K562 (cell line): ENCODE measurements at regions not wholly inside any gene's neighbourhood (a gene's known extent, or its start where the extent isn't known, plus 50 kb on each side); places are given as distances from the start of the nearest gene placed in this dataset.

Experiments
- ATAC-seq: fragments of 200-7000 bp; cut with Tn5 transposase; 3 replicates; pipeline ENCODE4 v1.9.1; 2020; ENCODE audit warnings: moderate library complexity
- BruUV-seq: library from RNA; stranded (reverse); fragments of 400-500 nt; replicated peaks from 2 replicates; lab custom pipeline; 2021; lab: Mats Ljungman, UMichigan
- CTCF ChIA-PET: fragments of 300-600 bp; formaldehyde crosslinking; extraction: SDS; loops from one replicate; lab custom pipeline; 2021; ENCODE audit warnings: low intra/inter-chr PET ratio; lab: Yijun Ruan, JAX
- POLR2A ChIA-PET: fragments of 300-600, 350-650 bp; sonication (Branson Sonifier 250); formaldehyde crosslinking; extraction: SDS; loops from one replicate; lab custom pipeline; 2021; ENCODE audit warnings: antibody characterized with exemption, inconsistent platforms; lab: Yijun Ruan, JAX
- DNase-seq, 4 experiments: peaks; one replicate each; pipeline versions ENCODE4 v3.0.0 to v3.0.0-alpha.2; 2011 to 2018; ENCODE audit warnings: low spot score in 3 of 4, mixed read lengths in 3 of 4; ENCODE audit errors: extremely low read depth in 1 of 4
- FAIRE-seq: peaks from 2 replicates; lab custom pipeline; 2011; peaks lifted over from hg19 to GRCh38; lab: Jason Lieb, UNC
- H2AFZ ChIP-seq: 2 replicates; pipeline ENCODE4 v1.6.0; 2011; ENCODE audit warnings: low read depth, low read length, control low read depth, inconsistent platforms
- H3K27ac ChIP-seq: fragments of 200-600 bp; 3 replicates; pipeline ENCODE4 v1.8.0; 2011; ENCODE audit warnings: low read depth, mild to moderate bottlenecking, control low read depth, inconsistent platforms, low read length, moderate library complexity, mixed read lengths; ENCODE audit errors: extremely low read depth
- H3K27me3 ChIP-seq, 2 experiments: fragments of 300-600 bp in 1 of 2; 2 replicates in 1 of 2; 3 replicates in 1 of 2; pipeline versions ENCODE4 v1.6.0 to v1.8.0; 2011; ENCODE audit warnings: inconsistent platforms in 2 of 2, low read length in 2 of 2, mild to moderate bottlenecking in 1 of 2, mixed read lengths in 1 of 2, moderate library complexity in 1 of 2; ENCODE audit not compliant: control insufficient read depth in 2 of 2, insufficient read depth in 2 of 2
- H3K36me3 ChIP-seq: fragments of 300-600 bp; 3 replicates; pipeline ENCODE4 v1.8.0; 2011; ENCODE audit warnings: mild to moderate bottlenecking, low read length, inconsistent platforms; ENCODE audit not compliant: control insufficient read depth, insufficient read depth
- H3K4me1 ChIP-seq, 2 experiments: fragments of 200-600 bp in 1 of 2; replicated peaks in 1 of 2; 2 replicates in 1 of 2; 3 replicates in 1 of 2; pipeline versions ENCODE4 v1.5.1 to v1.8.0; 2011; ENCODE audit warnings: inconsistent platforms in 2 of 2, low read length in 2 of 2, mild to moderate bottlenecking in 1 of 2, mixed read lengths in 1 of 2, moderate library complexity in 1 of 2; ENCODE audit not compliant: control insufficient read depth in 2 of 2, insufficient read depth in 2 of 2
- H3K4me2 ChIP-seq: 2 replicates; pipeline ENCODE4 v1.6.1; 2011; ENCODE audit warnings: low read length, control low read depth, inconsistent platforms, mixed read lengths; ENCODE audit not compliant: insufficient read depth
- H3K4me3 ChIP-seq: fragments of 200-600 bp; sonication (generic), shearing (Covaris generic); 2 replicates; pipeline ENCODE4 v1.5.1; 2016; ENCODE audit warnings: control low read depth, inconsistent platforms
- H3K79me2 ChIP-seq: fragments of 200-600 bp; 3 replicates; pipeline ENCODE4 v1.8.0; 2011; ENCODE audit warnings: low read length, inconsistent platforms; ENCODE audit not compliant: control insufficient read depth, insufficient read depth
- H3K9ac ChIP-seq, 2 experiments: 2 replicates each; pipeline versions ENCODE4 v1.6.0 to v1.6.1; 2011; ENCODE audit warnings: low read depth in 2 of 2, low read length in 2 of 2, control low read depth in 1 of 2, inconsistent platforms in 1 of 2, mild to moderate bottlenecking in 1 of 2, mixed read lengths in 1 of 2; ENCODE audit not compliant: insufficient read depth in 1 of 2
- H3K9me1 ChIP-seq: one replicate; pipeline ENCODE4 v1.6.0; 2011; ENCODE audit warnings: inconsistent platforms, mild to moderate bottlenecking, low read length, moderate library complexity; ENCODE audit not compliant: control insufficient read depth, insufficient read depth
- H3K9me3 ChIP-seq: replicated peaks from 2 replicates; pipeline ENCODE4 v1.5.1; 2011; ENCODE audit warnings: low read depth, low read length, inconsistent platforms; ENCODE audit not compliant: control insufficient read depth, insufficient read depth
- H4K20me1 ChIP-seq: replicated peaks from 2 replicates; pipeline ENCODE4 v1.6.1; 2011; ENCODE audit warnings: low read length, inconsistent platforms, mixed read lengths; ENCODE audit not compliant: control insufficient read depth, insufficient read depth
- ARHGAP35 ChIP-seq: fragments of 450-650 bp; IDR thresholded peaks from 2 replicates; pipeline ENCODE4 v1.6.1; 2018; ENCODE audit not compliant: partially characterized antibody
- BCL6 ChIP-seq: fragments of 250-450 bp; sonication (Bioruptor Pico); IDR thresholded peaks from 2 replicates; pipeline ENCODE4 v1.4.0; 2020
- GATAD2B ChIP-seq: fragments of 450-650 bp; IDR thresholded peaks from 2 replicates; pipeline ENCODE4 v1.6.1; 2017; ENCODE audit warnings: mild to moderate bottlenecking, borderline replicate concordance
- HCFC1 ChIP-seq: IDR thresholded peaks from 2 replicates; pipeline ENCODE4 v1.6.1; 2012; ENCODE audit warnings: low read depth, low read length, improper control_type of control experiment
- PHF20 ChIP-seq: fragments of 450-650 bp; IDR thresholded peaks from 2 replicates; pipeline ENCODE4 v1.6.1; 2018; ENCODE audit not compliant: partially characterized antibody
- PTBP1 ChIP-seq: fragments of 200-400 bp; formaldehyde crosslinking; IDR thresholded peaks from 2 replicates; pipeline ENCODE4 v1.6.1; 2017; ENCODE audit warnings: low read depth, low read length
- TARDBP ChIP-seq: fragments of 450-650 bp; IDR thresholded peaks from 2 replicates; pipeline ENCODE4 v1.6.1; 2016
- TCF7L2 ChIP-seq: fragments of 150-350 bp; IDR thresholded peaks from 2 replicates; pipeline ENCODE4 v1.6.1; 2016; ENCODE audit warnings: low read depth, mild to moderate bottlenecking, low read length, moderate library complexity
- ZFP1 ChIP-seq: fragments of 450-650 bp; formaldehyde crosslinking; IDR thresholded peaks from 2 replicates; pipeline ENCODE4 v1.4.0; 2020; ENCODE audit warnings: mild to moderate bottlenecking, mixed read lengths
- ZNF347 ChIP-seq: fragments of 450-650 bp; formaldehyde crosslinking; IDR thresholded peaks from 2 replicates; pipeline ENCODE4 v1.4.0; 2020; ENCODE audit warnings: low read depth, mild to moderate bottlenecking, moderate library complexity
- ZNF518B ChIP-seq: fragments of 250-450 bp; sonication (Bioruptor Pico); IDR thresholded peaks from 2 replicates; pipeline ENCODE4 v1.5.0; 2021; ENCODE audit warnings: mild to moderate bottlenecking, moderate library complexity
- WGBS: fragments of 100-300 bp; shearing (Covaris generic); methylation state at CpG from one replicate; pipeline ENCODE4 v1.1.6; 2016; ENCODE audit warnings: low coverage, mixed read lengths; ENCODE audit not compliant: insufficient coverage; ENCODE audit errors: missing lambda C conversion rate; 5-methylcytosine and 5-hydroxymethylcytosine counted together
- in situ Hi-C: fragments of 300-500 bp; cut with MboI; formaldehyde crosslinking; loops from 4 replicates; pipeline ENCODE4 v1.15.0; 2018; ENCODE audit warnings: inconsistent platforms, mixed read lengths
- intact Hi-C: fragments of 100-400 bp; cut with micrococcal nuclease; formaldehyde crosslinking; loops from 2 replicates; pipeline ENCODE4 v1.14.2; 2022
- TF ChIP-seq, protein P1 (sequence below): IDR thresholded peaks from 2 replicates; pipeline ENCODE4 v1.6.1; 2011; ENCODE audit warnings: borderline replicate concordance, low read depth, mild to moderate bottlenecking, moderate library complexity, low read length; ENCODE audit not compliant: insufficient read depth, poor library complexity, severe bottlenecking
- TF ChIP-seq, protein P2 (sequence below): fragments of 450-650 bp; IDR thresholded peaks from 2 replicates; pipeline ENCODE4 v1.6.1; 2016; ENCODE audit warnings: missing biosample characterization, missing genetic modification characterization
- TF ChIP-seq, protein P3 (sequence below): fragments of 250-450 bp; sonication (Bioruptor Pico); IDR thresholded peaks from 2 replicates; pipeline ENCODE4 v1.4.0; 2020; ENCODE audit warnings: mild to moderate bottlenecking, moderate library complexity, borderline replicate concordance

DNA sequence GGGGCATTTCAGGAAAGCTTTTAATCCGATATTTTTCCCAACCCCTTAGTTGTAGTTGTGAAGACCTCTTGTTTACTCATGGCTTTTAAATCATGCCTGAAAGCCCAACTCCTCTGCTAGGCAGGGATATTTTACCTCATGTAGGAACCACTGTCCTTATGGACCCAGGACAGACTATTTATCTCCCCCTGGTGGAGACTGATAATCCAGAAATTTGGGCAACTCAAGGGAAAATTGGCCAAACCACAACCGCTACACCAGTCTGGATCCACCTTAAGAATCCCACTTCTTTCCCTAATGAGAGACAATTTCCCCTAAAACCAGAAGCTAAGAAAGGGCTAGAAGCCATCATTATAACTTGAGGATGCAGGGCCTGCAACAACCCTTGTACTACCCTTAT, 248.1 kb upstream of the STAC start:
- FAIRE-seq (no peak), ATAC-seq (no peak), DNase-seq (no peak)
- no TSS peak for BruUV-seq
- peaks cover 2% of the 10 kb centered on the region; the same call in 1 of the 2 replicates for H3K9me3 ChIP-seq
- H3K36me3 ChIP-seq = no peaks in the 10 kb centered on the region
- WGBS = 0% methylated on average over 2 of the region's 2 CpGs
- H3K27me3 ChIP-seq = no peaks in the 10 kb centered on the region
- no peaks in the 10 kb centered on the region for H3K9me1 ChIP-seq
- in situ Hi-C loops (no loop called here), intact Hi-C loops (no loop called here)
- CTCF ChIA-PET = no interaction called here
- H3K27ac ChIP-seq = no peak overlapping the region
- H3K4me1 ChIP-seq = no peaks in the 10 kb centered on the region
- H4K20me1 ChIP-seq = no peaks in the 10 kb centered on the region
- H3K4me2 ChIP-seq = no peak overlapping the region
- POLR2A ChIA-PET = no interaction called here
- no peaks in the 10 kb centered on the region for H3K79me2 ChIP-seq
- H3K9ac ChIP-seq = no peak overlapping the region
- H3K4me3 ChIP-seq = no peak overlapping the region
- no peak overlapping the region for H2AFZ ChIP-seq
- no peak for TF ChIP-seq BCL6 (CRISPR knock-in tag)
- TF ChIP-seq ZFP1 (CRISPR knock-in tag) = no peak
- TF ChIP-seq PTBP1 = no peak
- TF ChIP-seq, protein P1, sequence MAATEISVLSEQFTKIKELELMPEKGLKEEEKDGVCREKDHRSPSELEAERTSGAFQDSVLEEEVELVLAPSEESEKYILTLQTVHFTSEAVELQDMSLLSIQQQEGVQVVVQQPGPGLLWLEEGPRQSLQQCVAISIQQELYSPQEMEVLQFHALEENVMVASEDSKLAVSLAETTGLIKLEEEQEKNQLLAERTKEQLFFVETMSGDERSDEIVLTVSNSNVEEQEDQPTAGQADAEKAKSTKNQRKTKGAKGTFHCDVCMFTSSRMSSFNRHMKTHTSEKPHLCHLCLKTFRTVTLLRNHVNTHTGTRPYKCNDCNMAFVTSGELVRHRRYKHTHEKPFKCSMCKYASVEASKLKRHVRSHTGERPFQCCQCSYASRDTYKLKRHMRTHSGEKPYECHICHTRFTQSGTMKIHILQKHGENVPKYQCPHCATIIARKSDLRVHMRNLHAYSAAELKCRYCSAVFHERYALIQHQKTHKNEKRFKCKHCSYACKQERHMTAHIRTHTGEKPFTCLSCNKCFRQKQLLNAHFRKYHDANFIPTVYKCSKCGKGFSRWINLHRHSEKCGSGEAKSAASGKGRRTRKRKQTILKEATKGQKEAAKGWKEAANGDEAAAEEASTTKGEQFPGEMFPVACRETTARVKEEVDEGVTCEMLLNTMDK = no peak
- no peak for TF ChIP-seq TCF7L2
- no peak for TF ChIP-seq PHF20
- TF ChIP-seq TARDBP = no peak
- no peak for TF ChIP-seq GATAD2B
- no peak for TF ChIP-seq ZNF347 (CRISPR knock-in tag)
- TF ChIP-seq, protein P2, sequence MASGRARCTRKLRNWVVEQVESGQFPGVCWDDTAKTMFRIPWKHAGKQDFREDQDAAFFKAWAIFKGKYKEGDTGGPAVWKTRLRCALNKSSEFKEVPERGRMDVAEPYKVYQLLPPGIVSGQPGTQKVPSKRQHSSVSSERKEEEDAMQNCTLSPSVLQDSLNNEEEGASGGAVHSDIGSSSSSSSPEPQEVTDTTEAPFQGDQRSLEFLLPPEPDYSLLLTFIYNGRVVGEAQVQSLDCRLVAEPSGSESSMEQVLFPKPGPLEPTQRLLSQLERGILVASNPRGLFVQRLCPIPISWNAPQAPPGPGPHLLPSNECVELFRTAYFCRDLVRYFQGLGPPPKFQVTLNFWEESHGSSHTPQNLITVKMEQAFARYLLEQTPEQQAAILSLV (tag) = no peak
- no peak for TF ChIP-seq ZNF518B (CRISPR knock-in tag)
- TF ChIP-seq, protein P3, sequence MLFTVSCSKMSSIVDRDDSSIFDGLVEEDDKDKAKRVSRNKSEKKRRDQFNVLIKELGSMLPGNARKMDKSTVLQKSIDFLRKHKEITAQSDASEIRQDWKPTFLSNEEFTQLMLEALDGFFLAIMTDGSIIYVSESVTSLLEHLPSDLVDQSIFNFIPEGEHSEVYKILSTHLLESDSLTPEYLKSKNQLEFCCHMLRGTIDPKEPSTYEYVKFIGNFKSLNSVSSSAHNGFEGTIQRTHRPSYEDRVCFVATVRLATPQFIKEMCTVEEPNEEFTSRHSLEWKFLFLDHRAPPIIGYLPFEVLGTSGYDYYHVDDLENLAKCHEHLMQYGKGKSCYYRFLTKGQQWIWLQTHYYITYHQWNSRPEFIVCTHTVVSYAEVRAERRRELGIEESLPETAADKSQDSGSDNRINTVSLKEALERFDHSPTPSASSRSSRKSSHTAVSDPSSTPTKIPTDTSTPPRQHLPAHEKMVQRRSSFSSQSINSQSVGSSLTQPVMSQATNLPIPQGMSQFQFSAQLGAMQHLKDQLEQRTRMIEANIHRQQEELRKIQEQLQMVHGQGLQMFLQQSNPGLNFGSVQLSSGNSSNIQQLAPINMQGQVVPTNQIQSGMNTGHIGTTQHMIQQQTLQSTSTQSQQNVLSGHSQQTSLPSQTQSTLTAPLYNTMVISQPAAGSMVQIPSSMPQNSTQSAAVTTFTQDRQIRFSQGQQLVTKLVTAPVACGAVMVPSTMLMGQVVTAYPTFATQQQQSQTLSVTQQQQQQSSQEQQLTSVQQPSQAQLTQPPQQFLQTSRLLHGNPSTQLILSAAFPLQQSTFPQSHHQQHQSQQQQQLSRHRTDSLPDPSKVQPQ = no peak
- no peak for TF ChIP-seq ARHGAP35
- no peak for TF ChIP-seq HCFC1
